HepG2 (cell line): ENCODE measurements at regions not wholly inside any gene's neighbourhood (a gene's known extent, or its start where the extent isn't known, plus 50 kb on each side); places are given as distances from the start of the nearest gene placed in this dataset.
A peak's percentile ranks its signal among the peaks of the same experiment; 100 is the strongest.

ENCODE experiments used
- ATAC-seq: fragments of 200-7000 bp; cut with Tn5 transposase; 3 replicates; pipeline ENCODE4 v1.9.1; 2020; ENCODE audit warnings: mild to moderate bottlenecking, moderate library complexity
- BruUV-seq: library from RNA; stranded (reverse); fragments of 400-500 nt; replicated peaks from 2 replicates; lab custom pipeline; 2021; lab: Mats Ljungman, UMichigan
- CTCF ChIA-PET: fragments of 300-600 bp; formaldehyde crosslinking; extraction: SDS; loops from one replicate; lab custom pipeline; 2021; ENCODE audit warnings: low total read pairs, inconsistent platforms, low intra/inter-chr PET ratio; lab: Yijun Ruan, JAX
- POLR2A ChIA-PET: fragments of 350-600 bp; sonication (Branson Sonifier 250); formaldehyde crosslinking; loops from one replicate; lab custom pipeline; 2020; ENCODE audit warnings: antibody characterized with exemption, inconsistent platforms; lab: Yijun Ruan, JAX
- DNase-seq: peaks from one replicate; pipeline ENCODE4 v3.0.0-alpha.2; 2015; ENCODE audit warnings: low spot score
- FAIRE-seq: peaks from 3 replicates; lab custom pipeline; 2011; peaks lifted over from hg19 to GRCh38; lab: Jason Lieb, UNC
- H2AFZ ChIP-seq: one replicate; pipeline ENCODE4 v1.6.1; 2011; ENCODE audit warnings: low read length, inconsistent platforms
- H3K27ac ChIP-seq: fragments of 300-600 bp; 3 replicates; pipeline ENCODE4 v1.8.0; 2011; ENCODE audit warnings: mixed run types, mild to moderate bottlenecking, mixed read lengths, low read length, inconsistent platforms; ENCODE audit not compliant: insufficient read depth; ENCODE audit errors: extremely low read length
- H3K27me3 ChIP-seq, 2 experiments: fragments of 200-600 bp in 1 of 2; 2 replicates in 1 of 2; 3 replicates in 1 of 2; pipeline versions ENCODE4 v1.6.0 to v1.8.0; 2011; ENCODE audit warnings: low read length in 2 of 2, mild to moderate bottlenecking in 2 of 2, moderate library complexity in 2 of 2, inconsistent platforms in 1 of 2; ENCODE audit not compliant: insufficient read depth in 2 of 2, control insufficient read depth in 1 of 2
- H3K36me3 ChIP-seq, 2 experiments: fragments of 200-600 bp in 1 of 2; replicated peaks in 1 of 2; 2 replicates in 1 of 2; 3 replicates in 1 of 2; pipeline versions ENCODE4 v1.5.1 to v1.8.0; 2011; ENCODE audit warnings: low read length in 2 of 2, inconsistent platforms in 1 of 2; ENCODE audit not compliant: insufficient read depth in 2 of 2, control insufficient read depth in 1 of 2
- H3K4me1 ChIP-seq: 2 replicates; pipeline ENCODE4 v1.5.1; 2012; ENCODE audit warnings: low read length, inconsistent platforms; ENCODE audit not compliant: insufficient read depth
- H3K4me2 ChIP-seq: 2 replicates; pipeline ENCODE4 v1.6.0; 2011; ENCODE audit warnings: low read depth, low read length, inconsistent platforms
- H3K4me3 ChIP-seq, 3 experiments: fragments of 200-600 bp in 1 of 3; sonication (generic), shearing (Covaris generic) in 1 of 3; replicated peaks in 1 of 3; 2 replicates each; pipeline ENCODE4 v1.5.1; 2011 to 2016; ENCODE audit warnings: low read length in 3 of 3, inconsistent platforms in 2 of 3, low read depth in 2 of 3, mild to moderate bottlenecking in 2 of 3, control low read depth in 1 of 3, mixed read lengths in 1 of 3; ENCODE audit not compliant: insufficient read depth in 1 of 3
- H3K79me2 ChIP-seq: one replicate; pipeline ENCODE4 v1.6.1; 2011; ENCODE audit warnings: low read length, inconsistent platforms; ENCODE audit not compliant: insufficient read depth
- H3K9ac ChIP-seq: 2 replicates; pipeline ENCODE4 v1.6.0; 2011; ENCODE audit warnings: mild to moderate bottlenecking, low read depth, low read length, inconsistent platforms; ENCODE audit not compliant: insufficient read depth
- H3K9me3 ChIP-seq: 2 replicates; pipeline ENCODE4 v1.5.1; 2012; ENCODE audit warnings: mild to moderate bottlenecking, low read length
- H4K20me1 ChIP-seq: 2 replicates; pipeline ENCODE4 v1.6.0; 2011; ENCODE audit warnings: inconsistent platforms, mild to moderate bottlenecking, low read length, moderate library complexity; ENCODE audit not compliant: insufficient read depth
- FOXA3 ChIP-seq: IDR thresholded peaks from 2 replicates; pipeline ENCODE4 v1.6.1; 2016; ENCODE audit warnings: missing genetic modification reagents, missing compliant biosample characterization
- GABPB1 ChIP-seq: IDR thresholded peaks from 2 replicates; pipeline ENCODE4 v1.6.1; 2016; ENCODE audit warnings: mild to moderate bottlenecking, missing genetic modification reagents, moderate library complexity, missing compliant biosample characterization
- NR2F6 ChIP-seq, 2 experiments: IDR thresholded peaks; 2 replicates each; pipeline ENCODE4 v1.6.1; 2016; ENCODE audit warnings: antibody characterized with exemption in 1 of 2, mild to moderate bottlenecking in 1 of 2
- SALL1 ChIP-seq: sonication (generic); formaldehyde crosslinking; IDR thresholded peaks from 2 replicates; pipeline ENCODE4 v1.8.0; 2022; ENCODE audit warnings: mild to moderate bottlenecking, missing genetic modification reagents
- SAP130 ChIP-seq: IDR thresholded peaks from 2 replicates; pipeline ENCODE4 v1.6.1; 2016; ENCODE audit warnings: low read depth
- TCF12 ChIP-seq, 2 experiments: fragments of 450-650 bp in 1 of 2; sonication (generic) in 1 of 2; formaldehyde crosslinking in 1 of 2; IDR thresholded peaks; 2 replicates each; pipeline versions ENCODE4 v1.6.1 to v1.8.0; 2017 to 2022; ENCODE audit warnings: antibody characterized with exemption in 1 of 2, mild to moderate bottlenecking in 1 of 2, missing genetic modification reagents in 1 of 2, moderate library complexity in 1 of 2
- ZFP91 ChIP-seq: sonication (generic); formaldehyde crosslinking; IDR thresholded peaks from 2 replicates; pipeline ENCODE4 v1.9.0; 2022; ENCODE audit warnings: missing genetic modification reagents, mild to moderate bottlenecking, borderline replicate concordance
- ZGPAT ChIP-seq: IDR thresholded peaks from 2 replicates; pipeline ENCODE4 v1.6.1; 2016; ENCODE audit warnings: mild to moderate bottlenecking
- ZNF274 ChIP-seq: sonication (generic); formaldehyde crosslinking; IDR thresholded peaks from 2 replicates; pipeline ENCODE4 v1.5.1; 2020; ENCODE audit warnings: mild to moderate bottlenecking, missing genetic modification reagents
- ZNF772 ChIP-seq: sonication (generic); formaldehyde crosslinking; IDR thresholded peaks from 2 replicates; pipeline ENCODE4 v1.5.0; 2020; ENCODE audit warnings: mild to moderate bottlenecking, missing genetic modification reagents
- ZSCAN21 ChIP-seq: sonication (generic); formaldehyde crosslinking; IDR thresholded peaks from 2 replicates; pipeline ENCODE4 v1.8.0; 2022; ENCODE audit warnings: mild to moderate bottlenecking, missing genetic modification reagents, moderate library complexity, borderline replicate concordance
- WGBS: methylation state at CpG from one replicate; pipeline ENCODE4 v1.1.6; 2017; ENCODE audit warnings: low lambda C conversion rate; 5-methylcytosine and 5-hydroxymethylcytosine counted together
- in situ Hi-C: cut with HindIII; loops from 2 replicates; pipeline ENCODE4 v1.10.0; 2017; ENCODE audit warnings: low pct_unique_long_range_greater_than_20kb; ENCODE audit not compliant: extremely low pct_ligation_motif_present
- intact Hi-C: fragments of 100-400 bp; cut with micrococcal nuclease; formaldehyde crosslinking; loops from one replicate; pipeline ENCODE4 v1.10.0; 2022; ENCODE audit not compliant: unreplicated experiment
- TF ChIP-seq, protein P1 (sequence below): IDR thresholded peaks from 2 replicates; pipeline ENCODE4 v1.4.0; 2020; ENCODE audit warnings: mild to moderate bottlenecking, missing genetic modification reagents
- TF ChIP-seq, protein P2 (sequence below): sonication (generic); formaldehyde crosslinking; IDR thresholded peaks from 2 replicates; pipeline ENCODE4 v1.4.0; 2020; ENCODE audit warnings: mild to moderate bottlenecking, missing genetic modification reagents, borderline replicate concordance

- Histone ChIP-seq H3K4me3 (0 out of 6 replicates have a peak overlapping the region, but pooled peaks of 1 of the 3 experiments have one; percentile 23), H2AFZ (no peak overlapping the region), H3K9me3 (no peaks in the 10 kb centered on the region), H3K27me3 (peaks cover 0 to 19% of the 10 kb centered on the region in 2 experiments; a peak in 2 of 5 replicates), H3K36me3 (no peaks in the 10 kb centered on the region), H3K27ac (no peak overlapping the region), H3K4me1 (peaks cover 24% of the 10 kb centered on the region), H3K9ac (no peak overlapping the region), H3K4me2 (peak overlapping the region; percentile 59), H3K79me2 (no peaks in the 10 kb centered on the region), H4K20me1 (no peaks in the 10 kb centered on the region)
- intact Hi-C loops: no loop called here
- no peak for FAIRE-seq
- peak; percentile 47 for DNase-seq
- BruUV-seq: no TSS peak
- 56% methylated on average over 3 of the region's 10 CpGs for WGBS
- ATAC-seq: peak; percentile 60
- ChIA-PET POLR2A (no interaction called here), CTCF (no interaction called here)
- in situ Hi-C loops: no loop called here
- TF ChIP-seq ZNF772 (peak; percentile 53; the same call in 1 of the 2 replicates), ZNF274 (CRISPR knock-in tag) (no peak), FOXA3 (CRISPR knock-in tag) (0 out of 2 replicates have a peak, but pooled peaks have one; percentile 18), NR2F6 (IDR thresholded peaks at IDR 0.05) (no peak), NR2F6 (CRISPR knock-in tag; IDR thresholded peaks at IDR 0.05) (peak; percentile 62; the same call in 1 of the 2 replicates), SAP130 (CRISPR knock-in tag) (peak; percentile 49; the same call in 1 of the 2 replicates), TCF12 (IDR thresholded peaks at IDR 0.05) (no peak), TCF12 (CRISPR knock-in tag; IDR thresholded peaks at IDR 0.05) (no peak), SALL1 (peak; percentile 44; the same call in 1 of the 2 replicates), GABPB1 (CRISPR knock-in tag) (peak; percentile 72), ZFP91 (peak; percentile 24; the same call in 1 of the 2 replicates), ZSCAN21 (CRISPR knock-in tag) (no peak), ZGPAT (CRISPR knock-in tag) (0 out of 2 replicates have a peak, but pooled peaks have one; percentile 21)
- TF ChIP-seq, protein P1, sequence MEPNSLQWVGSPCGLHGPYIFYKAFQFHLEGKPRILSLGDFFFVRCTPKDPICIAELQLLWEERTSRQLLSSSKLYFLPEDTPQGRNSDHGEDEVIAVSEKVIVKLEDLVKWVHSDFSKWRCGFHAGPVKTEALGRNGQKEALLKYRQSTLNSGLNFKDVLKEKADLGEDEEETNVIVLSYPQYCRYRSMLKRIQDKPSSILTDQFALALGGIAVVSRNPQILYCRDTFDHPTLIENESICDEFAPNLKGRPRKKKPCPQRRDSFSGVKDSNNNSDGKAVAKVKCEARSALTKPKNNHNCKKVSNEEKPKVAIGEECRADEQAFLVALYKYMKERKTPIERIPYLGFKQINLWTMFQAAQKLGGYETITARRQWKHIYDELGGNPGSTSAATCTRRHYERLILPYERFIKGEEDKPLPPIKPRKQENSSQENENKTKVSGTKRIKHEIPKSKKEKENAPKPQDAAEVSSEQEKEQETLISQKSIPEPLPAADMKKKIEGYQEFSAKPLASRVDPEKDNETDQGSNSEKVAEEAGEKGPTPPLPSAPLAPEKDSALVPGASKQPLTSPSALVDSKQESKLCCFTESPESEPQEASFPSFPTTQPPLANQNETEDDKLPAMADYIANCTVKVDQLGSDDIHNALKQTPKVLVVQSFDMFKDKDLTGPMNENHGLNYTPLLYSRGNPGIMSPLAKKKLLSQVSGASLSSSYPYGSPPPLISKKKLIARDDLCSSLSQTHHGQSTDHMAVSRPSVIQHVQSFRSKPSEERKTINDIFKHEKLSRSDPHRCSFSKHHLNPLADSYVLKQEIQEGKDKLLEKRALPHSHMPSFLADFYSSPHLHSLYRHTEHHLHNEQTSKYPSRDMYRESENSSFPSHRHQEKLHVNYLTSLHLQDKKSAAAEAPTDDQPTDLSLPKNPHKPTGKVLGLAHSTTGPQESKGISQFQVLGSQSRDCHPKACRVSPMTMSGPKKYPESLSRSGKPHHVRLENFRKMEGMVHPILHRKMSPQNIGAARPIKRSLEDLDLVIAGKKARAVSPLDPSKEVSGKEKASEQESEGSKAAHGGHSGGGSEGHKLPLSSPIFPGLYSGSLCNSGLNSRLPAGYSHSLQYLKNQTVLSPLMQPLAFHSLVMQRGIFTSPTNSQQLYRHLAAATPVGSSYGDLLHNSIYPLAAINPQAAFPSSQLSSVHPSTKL (CRISPR knock-in tag): peak; percentile 41
- TF ChIP-seq, protein P2, sequence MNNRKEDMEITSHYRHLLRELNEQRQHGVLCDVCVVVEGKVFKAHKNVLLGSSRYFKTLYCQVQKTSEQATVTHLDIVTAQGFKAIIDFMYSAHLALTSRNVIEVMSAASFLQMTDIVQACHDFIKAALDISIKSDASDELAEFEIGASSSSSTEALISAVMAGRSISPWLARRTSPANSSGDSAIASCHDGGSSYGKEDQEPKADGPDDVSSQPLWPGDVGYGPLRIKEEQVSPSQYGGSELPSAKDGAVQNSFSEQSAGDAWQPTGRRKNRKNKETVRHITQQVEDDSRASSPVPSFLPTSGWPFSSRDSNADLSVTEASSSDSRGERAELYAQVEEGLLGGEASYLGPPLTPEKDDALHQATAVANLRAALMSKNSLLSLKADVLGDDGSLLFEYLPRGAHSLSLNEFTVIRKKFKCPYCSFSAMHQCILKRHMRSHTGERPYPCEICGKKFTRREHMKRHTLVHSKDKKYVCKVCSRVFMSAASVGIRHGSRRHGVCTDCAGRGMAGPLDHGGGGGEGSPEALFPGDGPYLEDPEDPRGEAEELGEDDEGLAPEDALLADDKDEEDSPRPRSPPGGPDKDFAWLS (CRISPR knock-in tag): no peak; the same call in 1 of the 2 replicates
These were observed 52.0 kb downstream of the MAGEF1 start for GRCh38 chr3:184659797-184660301.
